ENCODE measurements at regions not wholly inside any gene's neighbourhood (a gene's known extent, or its start where the extent isn't known, plus 50 kb on each side); places are given as distances from the start of the nearest gene placed in this dataset.
"Not testable (repeated sequence)": the region's sequence is repeated elsewhere in the genome, so short reads cannot be mapped to it uniquely, and the experiment has no call there.

DNA sequence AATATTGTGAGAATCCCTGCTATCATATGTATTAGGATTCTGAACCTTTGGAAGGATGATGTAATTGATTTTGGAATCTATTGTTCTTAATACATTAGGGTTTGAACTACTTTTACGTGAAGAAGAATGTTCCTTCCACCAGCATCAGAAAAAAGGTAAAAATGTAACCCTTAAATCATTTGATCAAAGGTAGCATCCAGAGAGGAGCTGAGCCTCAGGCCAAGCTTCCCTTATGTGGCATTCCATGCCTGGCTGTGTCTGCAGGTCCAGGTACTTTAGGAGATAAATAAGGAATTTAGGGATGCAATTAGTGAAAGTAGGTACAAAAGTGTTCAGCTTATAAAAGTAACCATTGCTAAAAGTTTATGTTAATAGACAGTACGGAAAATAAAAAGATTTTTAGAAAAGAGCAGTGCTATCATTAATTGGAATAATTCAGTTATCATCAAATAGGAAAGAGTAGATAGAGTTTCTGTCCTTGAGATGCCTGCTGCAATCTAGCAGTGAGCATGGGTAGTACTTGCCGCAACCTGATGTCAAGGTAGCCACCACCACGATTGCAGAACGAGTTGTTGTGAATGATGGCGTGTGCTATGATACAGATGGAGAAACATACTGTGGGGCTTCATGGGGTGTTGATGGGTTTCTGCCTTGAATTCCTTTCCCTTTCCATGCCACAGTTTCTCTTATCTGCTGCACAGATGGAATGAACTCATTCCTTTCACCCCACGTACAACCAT is 228.8 kb downstream of the GATA3 start:
- no peak overlapping the region for H3K4me3 ChIP-seq
- DNase-seq = no peak
- H3K27me3 ChIP-seq = no peaks in the 10 kb centered on the region
- H3K9me3 ChIP-seq = no peaks in the 10 kb centered on the region
- H3K36me3 ChIP-seq = no peaks in the 10 kb centered on the region

DNA sequence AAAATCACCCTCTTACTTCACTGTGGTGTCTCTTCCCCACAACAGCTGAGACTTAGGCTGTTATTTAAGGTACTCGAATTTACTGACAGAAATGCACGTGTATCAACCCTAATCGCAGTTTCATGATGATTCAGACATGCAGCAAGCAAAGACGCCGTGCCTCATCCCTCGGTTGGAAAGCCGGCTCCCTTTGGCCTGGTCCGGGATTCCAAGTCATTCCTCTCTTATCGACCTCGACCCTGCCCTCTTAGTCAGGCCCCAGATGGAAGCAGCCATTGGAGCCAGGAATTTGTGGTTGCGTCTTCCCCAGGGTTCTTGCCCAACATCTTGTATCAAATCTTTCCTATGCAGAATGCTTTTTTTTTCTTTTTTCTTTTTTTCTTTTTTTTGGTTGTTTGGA is 229.5 kb downstream of the GATA3 start:
- no peak overlapping the region for H3K4me3 ChIP-seq
- H3K9me3 ChIP-seq = no peaks in the 10 kb centered on the region
- no peaks in the 10 kb centered on the region for H3K36me3 ChIP-seq
- peak; percentile 60 for DNase-seq
- no peaks in the 10 kb centered on the region for H3K27me3 ChIP-seq

DNA sequence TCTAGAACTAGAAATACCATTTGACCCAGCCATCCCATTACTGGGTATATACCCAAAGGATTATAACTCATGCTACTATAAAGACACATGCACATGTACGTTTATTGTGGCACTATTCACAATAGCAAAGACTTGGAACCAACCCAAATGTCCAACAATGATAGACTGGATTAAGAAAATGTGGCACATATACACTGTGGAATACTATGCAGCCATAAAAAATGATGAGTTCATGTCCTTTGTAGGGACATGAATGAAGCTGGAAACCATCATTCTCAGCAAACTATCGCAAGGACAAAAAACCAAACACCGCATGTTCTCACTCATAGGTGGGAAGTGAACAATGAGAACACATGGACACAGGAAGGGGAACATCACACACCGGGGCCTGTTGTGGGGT is 231.5 kb downstream of the GATA3 start:
- H3K36me3 ChIP-seq, H3K27me3 ChIP-seq, H3K4me3 ChIP-seq, H3K9me3 ChIP-seq, DNase-seq: not testable (repeated sequence)

DNA sequence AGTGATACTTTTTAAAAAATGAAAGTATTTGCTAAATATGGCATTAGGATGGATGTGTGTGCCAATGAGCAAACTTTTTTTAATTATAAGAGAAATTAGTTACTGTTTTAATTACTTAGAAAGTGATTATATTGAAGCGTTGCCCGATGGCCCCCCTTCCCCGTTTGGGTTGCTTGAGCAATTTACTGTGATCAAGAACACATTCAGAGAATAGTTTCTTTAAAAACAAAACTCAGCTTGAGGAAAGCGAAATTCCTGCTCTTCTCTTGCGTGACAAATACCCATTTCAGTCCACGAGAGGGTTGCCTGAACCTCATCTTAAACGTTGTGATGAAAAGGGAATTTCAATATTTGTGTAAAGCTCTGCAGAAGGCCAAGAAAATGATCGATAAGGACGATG is 234.1 kb downstream of the GATA3 start:
- H3K4me3 ChIP-seq = no peak overlapping the region
- no peaks in the 10 kb centered on the region for H3K9me3 ChIP-seq
- peaks cover 2% of the 10 kb centered on the region; the same call in 1 of the 2 replicates for H3K27me3 ChIP-seq
- no peaks in the 10 kb centered on the region for H3K36me3 ChIP-seq
- DNase-seq = no peak

DNA sequence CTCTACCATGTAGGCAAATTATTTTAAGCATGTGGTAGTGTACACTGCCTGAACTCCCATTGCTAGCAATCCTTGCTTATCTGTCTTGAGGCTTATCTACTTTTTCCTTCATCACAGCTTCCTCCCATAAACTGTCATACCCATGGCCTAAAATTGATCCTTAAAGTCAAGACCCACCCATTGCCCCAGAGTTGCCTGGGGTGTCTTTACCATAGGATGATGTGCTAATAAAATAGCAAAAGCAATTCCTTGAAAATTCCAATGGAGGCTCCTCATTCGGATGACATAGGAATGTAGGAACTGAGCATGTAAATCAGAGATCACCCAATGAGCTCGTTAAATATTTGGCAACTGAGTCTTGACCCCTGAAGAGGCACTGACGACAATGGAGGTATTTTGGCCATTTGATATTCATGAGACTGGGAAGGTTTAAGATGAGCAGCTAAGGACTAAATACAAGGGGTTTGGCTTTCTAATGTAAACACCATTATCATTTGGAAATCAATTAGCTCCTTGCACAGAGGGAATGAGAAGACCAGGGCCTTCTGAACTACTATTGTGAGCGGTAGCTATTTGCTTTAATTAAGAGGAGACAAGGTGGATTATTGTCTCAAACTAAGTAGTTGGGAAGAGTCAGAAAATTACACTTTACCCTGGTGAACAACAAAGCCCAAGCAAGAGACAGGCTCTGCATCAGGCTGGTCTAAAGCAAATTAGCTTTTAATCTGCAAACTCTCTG is 234.9 kb downstream of the GATA3 start:
- H3K9me3 ChIP-seq = no peaks in the 10 kb centered on the region
- no peak for DNase-seq
- peaks cover 2% of the 10 kb centered on the region; the same call in 1 of the 2 replicates for H3K27me3 ChIP-seq
- H3K4me3 ChIP-seq = no peak overlapping the region
- H3K36me3 ChIP-seq = no peaks in the 10 kb centered on the region

DNA sequence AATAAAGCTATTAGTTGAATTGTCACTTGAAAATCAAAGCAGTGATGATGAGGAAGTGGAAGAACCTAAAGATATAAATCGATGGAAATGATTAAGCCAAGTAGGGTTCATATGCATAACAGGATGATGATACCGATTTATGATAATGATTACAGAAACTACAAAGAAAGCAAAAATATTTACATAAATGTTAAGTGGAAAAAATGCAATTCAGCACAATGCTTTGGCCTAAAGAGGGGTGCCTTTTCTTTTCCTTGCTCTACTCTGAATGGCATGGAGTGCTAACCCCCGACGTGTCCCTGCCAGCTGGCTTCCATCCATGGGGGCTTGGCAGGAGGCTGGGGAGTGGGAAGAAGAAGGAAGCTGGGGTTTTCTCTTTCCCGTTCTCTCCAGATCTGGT is 240.3 kb downstream of the GATA3 start:
- no peak overlapping the region for H3K4me3 ChIP-seq
- H3K27me3 ChIP-seq = peaks cover 32% of the 10 kb centered on the region
- DNase-seq = no peak
- no peaks in the 10 kb centered on the region for H3K9me3 ChIP-seq
- no peaks in the 10 kb centered on the region for H3K36me3 ChIP-seq

DNA sequence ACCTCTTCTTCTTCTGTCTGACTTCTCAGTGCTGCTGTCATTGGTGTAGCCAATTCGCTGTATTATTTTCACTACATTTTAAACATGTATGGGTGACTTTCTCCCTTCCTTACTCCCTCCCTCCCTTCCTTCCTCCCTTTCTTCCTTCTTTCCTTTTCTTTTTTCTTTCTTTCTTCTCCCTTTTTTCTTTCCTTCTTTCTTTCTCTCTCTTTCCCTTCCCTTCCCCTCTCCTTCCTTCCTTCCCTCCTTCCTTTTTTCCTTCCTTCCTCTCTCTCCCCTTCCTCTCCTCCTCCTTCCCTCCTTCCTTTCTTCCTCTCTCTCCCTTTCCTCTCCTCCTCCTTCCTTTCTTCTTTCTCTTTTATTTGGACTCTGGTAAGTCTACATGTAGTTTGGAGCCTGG is 240.8 kb downstream of the GATA3 start:
- Histone ChIP-seq H3K36me3 (no peaks in the 10 kb centered on the region), H3K9me3 (no peaks in the 10 kb centered on the region), H3K4me3 (no peak overlapping the region), H3K27me3 (peaks cover 35% of the 10 kb centered on the region)
- no peak for DNase-seq

DNA sequence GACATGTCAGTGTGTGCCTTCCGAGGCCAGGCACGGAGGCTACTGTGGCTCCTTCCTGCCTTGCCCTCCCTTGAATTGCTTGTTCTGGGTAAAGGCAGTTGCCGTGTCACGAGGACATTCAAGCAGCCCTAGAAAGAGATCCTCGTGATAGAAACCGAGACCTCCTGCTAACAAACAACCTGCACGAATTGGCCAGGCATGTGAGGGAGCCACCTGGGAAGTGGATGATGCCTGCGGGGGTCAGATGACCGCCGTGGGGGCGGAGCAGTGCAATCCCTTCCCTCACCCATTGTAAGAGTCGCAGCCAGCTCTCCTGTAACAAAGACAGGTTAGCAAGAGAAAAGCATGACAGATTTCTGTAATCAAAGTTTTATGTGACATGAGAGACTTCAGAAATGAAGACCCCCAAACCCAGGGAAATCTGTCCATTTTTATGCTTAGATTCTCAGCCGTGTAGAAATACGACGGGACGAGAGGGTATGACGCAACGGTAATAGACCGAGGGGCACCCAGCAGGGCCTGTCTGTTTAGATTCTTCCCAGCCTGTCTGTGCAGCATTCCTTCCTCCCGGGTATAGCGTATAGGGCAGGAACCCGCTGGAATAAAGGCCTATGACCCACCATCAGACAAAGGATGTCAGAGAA is 241.7 kb downstream of the GATA3 start:
- H3K36me3 ChIP-seq = no peaks in the 10 kb centered on the region
- peaks cover 35% of the 10 kb centered on the region for H3K27me3 ChIP-seq
- H3K9me3 ChIP-seq = no peaks in the 10 kb centered on the region
- DNase-seq = no peak
- no peak overlapping the region for H3K4me3 ChIP-seq

DNA sequence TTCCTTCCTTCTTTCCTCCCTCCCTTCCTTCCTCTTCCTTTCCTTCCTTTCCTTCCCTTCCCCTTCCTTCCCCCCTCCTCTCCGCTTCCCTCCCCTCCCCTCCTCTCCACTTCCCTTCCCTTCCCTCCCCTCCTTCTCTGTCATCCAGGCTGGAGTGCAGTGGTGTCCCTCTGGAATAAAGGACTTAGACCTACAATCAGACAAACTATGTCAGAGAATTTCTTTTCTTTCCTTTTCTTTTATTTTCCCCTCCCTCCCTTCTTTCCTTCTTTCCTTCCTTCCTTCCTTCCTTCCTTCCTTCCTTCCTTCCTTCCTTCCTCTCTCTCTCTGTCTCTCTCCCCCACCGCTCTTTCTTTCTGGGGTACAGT is 242.2 kb downstream of the GATA3 start:
- no peaks in the 10 kb centered on the region for H3K9me3 ChIP-seq
- H3K36me3 ChIP-seq = no peaks in the 10 kb centered on the region
- H3K27me3 ChIP-seq = peaks cover 35% of the 10 kb centered on the region
- DNase-seq = no peak
- H3K4me3 ChIP-seq = no peak overlapping the region

DNA sequence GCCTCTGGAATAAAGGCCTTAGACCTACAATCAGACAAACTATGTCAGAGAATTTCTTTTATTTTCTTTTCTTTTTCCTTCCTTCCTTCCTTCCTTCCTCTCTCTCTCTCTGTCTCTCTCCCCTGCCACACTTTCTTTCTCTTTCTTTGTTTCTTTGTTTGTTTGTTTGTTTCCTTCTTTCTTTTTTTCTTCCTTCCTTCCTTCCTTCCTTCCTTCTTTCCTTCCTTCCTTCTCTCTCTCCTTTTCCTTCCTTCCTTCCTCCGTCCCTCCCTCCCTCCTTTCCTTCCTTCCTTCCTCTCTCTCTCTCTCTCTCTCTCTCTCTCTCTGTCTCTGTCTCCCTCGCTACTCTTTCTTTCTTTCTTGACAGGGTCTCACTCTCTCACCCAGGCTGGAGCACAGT is 242.6 kb downstream of the GATA3 start:
- Histone ChIP-seq H3K27me3 (peaks cover 35% of the 10 kb centered on the region), H3K4me3 (no peak overlapping the region), H3K9me3 (no peaks in the 10 kb centered on the region), H3K36me3 (no peaks in the 10 kb centered on the region)
- no peak for DNase-seq

DNA sequence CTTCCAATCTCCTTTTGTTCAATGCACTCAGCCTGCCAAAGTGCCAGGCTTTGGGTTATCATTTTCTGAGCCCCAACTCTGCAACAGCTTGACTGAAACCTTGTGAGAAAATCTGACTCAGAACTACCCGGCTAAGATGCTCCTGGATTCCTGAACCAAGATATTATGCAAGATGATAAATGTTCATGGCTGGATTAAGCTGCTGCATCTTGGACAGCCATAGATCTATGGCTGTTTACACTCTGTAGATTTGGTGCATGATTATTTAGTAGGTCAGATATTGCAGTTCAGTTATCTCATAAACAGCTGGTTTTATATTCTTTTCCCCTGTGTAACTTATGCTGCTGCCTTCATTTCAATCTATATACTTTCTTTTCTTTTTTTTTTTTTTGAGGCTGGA is 243.5 kb downstream of the GATA3 start:
- no peak for DNase-seq
- Histone ChIP-seq H3K9me3 (no peaks in the 10 kb centered on the region), H3K36me3 (no peaks in the 10 kb centered on the region), H3K4me3 (no peak overlapping the region), H3K27me3 (peaks cover 35% of the 10 kb centered on the region)

DNA sequence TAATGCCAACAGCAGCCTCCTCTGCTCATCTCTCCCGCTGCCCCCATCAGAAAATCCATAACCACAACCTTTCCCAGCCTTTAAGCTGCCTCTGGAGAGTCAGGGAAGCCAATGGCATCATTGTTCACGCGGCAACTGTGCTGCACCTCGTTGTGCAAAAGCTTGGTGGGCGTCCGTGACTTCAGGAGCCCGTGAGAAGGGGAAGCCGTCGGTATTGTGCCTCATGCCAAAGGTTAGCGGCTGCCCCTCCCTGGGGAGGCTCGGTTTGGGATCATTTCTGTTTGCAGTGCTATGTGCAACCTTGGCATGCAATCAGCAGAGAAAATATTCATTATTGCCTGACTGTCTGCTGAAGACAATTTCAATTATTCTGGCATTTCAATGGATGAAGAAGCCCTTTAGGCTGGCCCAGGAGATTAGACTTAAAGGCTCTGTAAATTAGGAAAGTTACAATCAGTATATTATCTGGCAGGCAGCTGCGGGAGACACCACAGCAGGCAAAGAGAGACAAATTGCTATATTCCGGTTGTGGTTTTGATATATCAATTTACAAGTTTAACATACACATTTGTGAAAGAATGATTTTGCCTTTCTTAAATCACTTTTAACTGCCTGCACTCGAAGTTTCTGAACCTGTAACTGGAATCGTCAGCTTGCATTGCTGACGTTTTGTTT is 244.5 kb downstream of the GATA3 start:
- H3K9me3 ChIP-seq = no peaks in the 10 kb centered on the region
- no peaks in the 10 kb centered on the region for H3K36me3 ChIP-seq
- no peak overlapping the region for H3K4me3 ChIP-seq
- DNase-seq = no peak
- peaks cover 38% of the 10 kb centered on the region for H3K27me3 ChIP-seq

DNA sequence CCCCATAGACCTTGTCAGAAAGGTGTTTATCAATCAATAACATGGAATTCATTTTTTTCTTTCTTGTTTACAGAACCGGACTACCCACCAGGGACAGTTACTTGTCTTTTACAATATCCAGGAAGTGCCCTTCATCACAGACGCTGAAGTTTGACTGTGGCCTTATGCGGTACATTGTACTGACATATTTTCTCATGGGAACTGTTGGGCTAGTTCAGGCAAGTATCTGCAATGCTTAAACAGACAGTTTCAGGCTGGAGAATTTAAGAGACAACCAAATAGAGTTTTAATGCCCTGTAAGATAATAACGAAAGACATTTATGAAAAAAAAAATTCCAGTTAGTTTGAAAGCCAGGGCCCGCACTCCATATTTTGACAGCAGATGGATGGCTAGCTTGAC is 246.4 kb downstream of the GATA3 start:
- H3K36me3 ChIP-seq = no peaks in the 10 kb centered on the region
- H3K9me3 ChIP-seq = no peaks in the 10 kb centered on the region
- no peak overlapping the region for H3K4me3 ChIP-seq
- DNase-seq = no peak
- peaks cover 41% of the 10 kb centered on the region for H3K27me3 ChIP-seq

DNA sequence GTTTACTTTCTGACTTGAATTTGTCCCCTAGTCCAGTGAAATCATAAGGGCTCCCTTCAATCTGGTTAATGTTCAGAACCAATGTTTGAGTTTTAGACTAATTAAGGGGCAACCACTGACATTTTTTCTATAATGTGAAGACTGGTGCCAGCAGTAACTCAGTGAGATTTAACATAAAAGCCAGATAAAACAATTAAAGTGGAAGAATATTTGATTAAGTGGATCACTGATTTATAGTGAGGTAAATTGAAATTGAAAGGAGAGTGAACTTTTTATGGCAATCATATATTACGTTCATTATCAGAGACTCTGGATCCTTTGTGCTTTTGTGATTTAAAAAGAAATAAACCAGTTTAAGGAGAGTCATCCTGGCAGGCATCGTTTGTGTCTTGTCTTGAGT is 246.8 kb downstream of the GATA3 start:
- no peak overlapping the region for H3K4me3 ChIP-seq
- no peaks in the 10 kb centered on the region for H3K36me3 ChIP-seq
- H3K27me3 ChIP-seq = peaks cover 41% of the 10 kb centered on the region

DNA sequence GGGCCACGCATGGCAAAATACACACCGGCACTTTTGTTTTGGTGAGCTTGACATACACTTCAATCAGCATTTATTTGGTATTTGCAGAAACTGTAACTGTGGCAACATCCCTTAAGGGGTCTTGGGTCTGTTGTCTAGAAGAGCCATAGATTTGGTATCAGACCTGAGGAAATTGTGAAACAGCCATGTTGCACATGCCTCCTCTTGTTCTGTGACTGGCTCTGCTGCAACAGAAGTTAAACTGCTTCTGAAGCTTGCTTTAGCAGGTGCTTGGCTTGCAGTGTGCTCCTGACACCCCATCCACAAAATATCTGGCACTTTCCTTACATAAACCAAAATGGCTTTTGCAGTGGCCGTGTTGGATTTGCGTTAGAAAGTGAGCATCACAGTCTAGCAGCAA is 247.3 kb downstream of the GATA3 start:
- Histone ChIP-seq H3K27me3 (peaks cover 41% of the 10 kb centered on the region), H3K36me3 (no peaks in the 10 kb centered on the region), H3K9me3 (no peaks in the 10 kb centered on the region), H3K4me3 (no peak overlapping the region)
- no peak for DNase-seq

More for the DNA sequence above, 246.8 kb downstream of the GATA3 start:
- no peak for DNase-seq
- H3K9me3 ChIP-seq = no peaks in the 10 kb centered on the region

DNA sequence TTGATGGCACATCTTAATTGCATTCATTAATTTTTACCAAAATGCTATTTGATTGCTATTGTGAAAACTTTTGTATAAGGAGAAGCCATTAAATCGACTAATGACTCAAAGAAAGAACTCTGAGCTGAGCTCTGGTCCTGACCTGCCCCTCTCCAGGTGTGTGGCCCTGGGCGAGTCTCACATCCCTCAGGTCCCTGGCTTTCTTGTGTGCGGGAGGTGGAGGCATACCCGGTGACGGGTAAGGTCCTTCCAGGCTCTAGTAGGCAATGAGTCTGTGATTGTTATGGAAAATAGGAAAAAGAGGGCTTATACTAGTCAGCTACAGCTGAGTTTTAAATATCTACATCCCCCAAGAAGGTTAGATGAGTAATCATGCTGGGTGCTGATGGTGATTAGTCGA is 248.1 kb downstream of the GATA3 start:
- DNase-seq = no peak
- no peaks in the 10 kb centered on the region for H3K9me3 ChIP-seq
- no peaks in the 10 kb centered on the region for H3K36me3 ChIP-seq
- H3K27me3 ChIP-seq = peaks cover 34% of the 10 kb centered on the region
- no peak overlapping the region for H3K4me3 ChIP-seq

DNA sequence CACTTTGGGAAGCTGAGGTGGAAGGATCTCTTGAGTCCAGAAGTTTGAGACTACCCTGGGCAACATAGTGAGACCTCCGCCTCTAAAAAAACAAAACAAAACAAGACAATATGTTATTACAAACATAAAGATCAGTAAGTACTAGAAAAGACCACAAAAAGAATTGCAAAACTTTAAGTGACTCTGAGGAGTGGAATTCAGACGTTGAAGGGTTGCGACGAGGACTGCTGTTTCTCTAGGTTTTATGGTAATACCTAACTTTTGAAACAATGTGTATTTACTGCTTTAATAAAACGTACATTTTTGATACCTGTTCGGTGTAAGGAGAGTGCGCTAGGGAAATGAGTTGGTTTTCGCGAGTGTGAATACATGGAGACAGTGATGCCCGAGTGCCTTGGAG is 250.4 kb downstream of the GATA3 start:
- Histone ChIP-seq H3K27me3 (peaks cover 15% of the 10 kb centered on the region), H3K36me3 (no peaks in the 10 kb centered on the region), H3K9me3 (no peaks in the 10 kb centered on the region), H3K4me3 (no peak overlapping the region)
- DNase-seq = no peak
